ENCODE measurements at regions not wholly inside any gene's neighbourhood (a gene's known extent, or its start where the extent isn't known, plus 50 kb on each side); places are given as distances from the start of the nearest gene placed in this dataset.

DNA sequence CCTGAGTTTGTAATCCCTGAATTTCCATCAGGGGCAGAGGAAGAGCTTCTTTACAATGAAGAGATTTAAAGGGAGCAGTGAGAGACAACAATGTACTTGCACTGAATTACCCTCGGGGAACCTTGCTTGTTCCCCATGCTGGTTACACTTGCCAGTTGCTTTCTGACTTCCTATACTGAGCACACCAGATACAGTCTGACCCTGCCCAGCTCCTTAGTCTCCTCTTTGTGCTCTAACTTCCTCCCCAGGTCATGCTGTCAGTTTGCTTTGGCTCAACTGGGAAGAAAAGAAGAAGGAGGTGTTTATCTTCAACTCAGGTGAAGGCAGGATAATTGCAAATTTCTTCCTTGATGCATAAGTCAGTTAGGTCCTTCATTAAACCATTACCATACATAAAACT is 658.4 kb downstream of the NYAP2 start:
- H3K36me3 Mint-ChIP-seq (ENCODE audit: insufficient read depth in 1 of 3, low read depth in 3 of 3) = no peaks in the 10 kb centered on the region
- no peak overlapping the region for H3K4me3 Mint-ChIP-seq
- no peaks in the 10 kb centered on the region for H3K27me3 Mint-ChIP-seq (ENCODE audit: low read depth)
- Histone ChIP-seq H4K8ac (replicated peaks; ENCODE audit: insufficient read length, low read depth, low read length) (no peak overlapping the region), H4K91ac (ENCODE audit: insufficient read length, low read depth, low read length) (no peak overlapping the region), H3K79me1 (ENCODE audit: insufficient read depth, low read depth, low read length, poor library complexity, severe bottlenecking) (no peaks in the 10 kb centered on the region), H3K27me3 (ENCODE audit: insufficient read depth, low read length) (no peaks in the 10 kb centered on the region), H2AFZ (ENCODE audit: low read length) (no peak overlapping the region), H3K23me2 (ENCODE audit: insufficient read length, low read depth, low read length, poor library complexity, severe bottlenecking) (no peaks in the 10 kb centered on the region), H3K27ac (ENCODE audit: insufficient read length, low read depth, low read length) (no peak overlapping the region), H3K4me2 (ENCODE audit: insufficient read depth, insufficient read length, low read length) (no peak overlapping the region), H2BK12ac (ENCODE audit: insufficient read length, low read depth, low read length) (no peak overlapping the region), H4K5ac (ENCODE audit: insufficient read length, low read depth, low read length) (no peak overlapping the region), H2BK20ac (ENCODE audit: low read depth, low read length, poor library complexity, severe bottlenecking) (no peak overlapping the region), H3K14ac (ENCODE audit: insufficient read depth, low read length) (no peak overlapping the region), H2BK15ac (ENCODE audit: low read depth, low read length) (no peak overlapping the region), H2BK120ac (ENCODE audit: low read depth, low read length, poor library complexity, severe bottlenecking) (no peak overlapping the region), H3K79me2 (ENCODE audit: insufficient read depth, low read length) (no peaks in the 10 kb centered on the region), H3T11ph (ENCODE audit: low read length) (no peak overlapping the region), H2AK5ac (ENCODE audit: insufficient read length, low read length) (no peak overlapping the region), H3K9ac (ENCODE audit: extremely low read depth, insufficient read length, low read length) (no peak overlapping the region), H3K4me1 (ENCODE audit: insufficient read depth, low read length) (no peaks in the 10 kb centered on the region), H3K9me3 (ENCODE audit: control insufficient read depth, low read depth, low read length) (no peaks in the 10 kb centered on the region), H3K56ac (ENCODE audit: insufficient read length, low read depth, low read length) (no peak overlapping the region), H2BK5ac (ENCODE audit: insufficient read length, low read length) (no peak overlapping the region), H4K20me1 (ENCODE audit: control insufficient read depth, insufficient read depth, insufficient read length) (no peaks in the 10 kb centered on the region), H3K23ac (ENCODE audit: insufficient read length, low read depth, low read length) (no peak overlapping the region), H3K18ac (ENCODE audit: insufficient read length, low read depth, low read length) (no peak overlapping the region), H3K4ac (ENCODE audit: low read depth, low read length) (no peak overlapping the region)
- TF ChIP-seq, protein P1, sequence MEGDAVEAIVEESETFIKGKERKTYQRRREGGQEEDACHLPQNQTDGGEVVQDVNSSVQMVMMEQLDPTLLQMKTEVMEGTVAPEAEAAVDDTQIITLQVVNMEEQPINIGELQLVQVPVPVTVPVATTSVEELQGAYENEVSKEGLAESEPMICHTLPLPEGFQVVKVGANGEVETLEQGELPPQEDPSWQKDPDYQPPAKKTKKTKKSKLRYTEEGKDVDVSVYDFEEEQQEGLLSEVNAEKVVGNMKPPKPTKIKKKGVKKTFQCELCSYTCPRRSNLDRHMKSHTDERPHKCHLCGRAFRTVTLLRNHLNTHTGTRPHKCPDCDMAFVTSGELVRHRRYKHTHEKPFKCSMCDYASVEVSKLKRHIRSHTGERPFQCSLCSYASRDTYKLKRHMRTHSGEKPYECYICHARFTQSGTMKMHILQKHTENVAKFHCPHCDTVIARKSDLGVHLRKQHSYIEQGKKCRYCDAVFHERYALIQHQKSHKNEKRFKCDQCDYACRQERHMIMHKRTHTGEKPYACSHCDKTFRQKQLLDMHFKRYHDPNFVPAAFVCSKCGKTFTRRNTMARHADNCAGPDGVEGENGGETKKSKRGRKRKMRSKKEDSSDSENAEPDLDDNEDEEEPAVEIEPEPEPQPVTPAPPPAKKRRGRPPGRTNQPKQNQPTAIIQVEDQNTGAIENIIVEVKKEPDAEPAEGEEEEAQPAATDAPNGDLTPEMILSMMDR (conservative IDR thresholded peaks at IDR 0.05) = no peak
- WGBS (ENCODE audit: extremely low coverage, insufficient read length, low lambda C conversion rate) = no CpG with 5 or more reads among the region's 1 CpG
- no peak overlapping the region; a peak in 1 of 7 replicates for H3K27ac Mint-ChIP-seq
- no peak for DNase-seq
- peaks cover 15 to 20% of the 10 kb centered on the region in 2 experiments for H3K4me1 Mint-ChIP-seq
- H3K9me3 Mint-ChIP-seq = no peaks in the 10 kb centered on the region

Data from H9 (cell line).